IMR-90 (cell line): ENCODE measurements at regions not wholly inside any gene's neighbourhood (a gene's known extent, or its start where the extent isn't known, plus 50 kb on each side); places are given as distances from the start of the nearest gene placed in this dataset.

Source experiments
- ATAC-seq: fragments of 200-7000 bp; cut with Tn5 transposase; 2 replicates; pipeline ENCODE4 v1.9.1; 2020; ENCODE audit warnings: low read depth, mild to moderate bottlenecking, moderate library complexity
- BruUV-seq: library from RNA; stranded (reverse); fragments of 400-500 nt; replicated peaks from 2 replicates; lab custom pipeline; 2021; lab: Mats Ljungman, UMichigan
- CTCF ChIA-PET: fragments of 300-600 bp; formaldehyde crosslinking; extraction: SDS; loops from one replicate; lab custom pipeline; 2021; ENCODE audit warnings: antibody characterized with exemption; lab: Yijun Ruan, JAX
- POLR2A ChIA-PET: fragments of 300-600 bp; sonication (Branson Sonifier 250); formaldehyde crosslinking; loops from one replicate; lab custom pipeline; 2022; ENCODE audit warnings: antibody characterized with exemption; ENCODE audit not compliant: unreplicated experiment; lab: Charles Lee
- DNase-seq: peaks from one replicate; pipeline ENCODE4 v3.0.0; 2013
- H2AFZ ChIP-seq: replicated peaks from 2 replicates; pipeline ENCODE3; 2013; ENCODE audit warnings: low read length, mild to moderate bottlenecking; ENCODE audit not compliant: poor library complexity
- H2AK5ac ChIP-seq: 2 replicates; pipeline ENCODE4 v1.6.1; 2013; ENCODE audit warnings: low read depth, low read length, inconsistent platforms
- H2AK9ac ChIP-seq: replicated peaks from 2 replicates; pipeline ENCODE3; 2013; ENCODE audit warnings: mild to moderate bottlenecking, low read depth, low read length, moderate library complexity; ENCODE audit not compliant: poor library complexity
- H2BK120ac ChIP-seq: 2 replicates; pipeline ENCODE4 v1.6.1; 2013; ENCODE audit warnings: low read depth, low read length, inconsistent platforms
- H2BK15ac ChIP-seq: 3 replicates; pipeline ENCODE4 v1.6.1; 2013; ENCODE audit warnings: low read depth, low read length, inconsistent platforms
- H2BK20ac ChIP-seq: 2 replicates; pipeline ENCODE4 v1.6.1; 2013; ENCODE audit warnings: low read depth, mild to moderate bottlenecking, inconsistent platforms, low read length, moderate library complexity
- H2BK5ac ChIP-seq: 2 replicates; pipeline ENCODE4 v1.6.1; 2013; ENCODE audit warnings: mild to moderate bottlenecking, low read depth, low read length, inconsistent platforms; ENCODE audit not compliant: poor library complexity, severe bottlenecking
- H3K14ac ChIP-seq: replicated peaks from 2 replicates; pipeline ENCODE4 v1.6.1; 2013; ENCODE audit warnings: low read depth, low read length, inconsistent platforms
- H3K18ac ChIP-seq: 2 replicates; pipeline ENCODE4 v1.6.1; 2013; ENCODE audit warnings: low read depth, low read length, control low read depth
- H3K23ac ChIP-seq: 2 replicates; pipeline ENCODE4 v1.6.1; 2013; ENCODE audit warnings: low read depth, low read length, inconsistent platforms
- H3K27ac ChIP-seq: 2 replicates; pipeline ENCODE4 v1.5.1; 2013; ENCODE audit warnings: mild to moderate bottlenecking, control low read depth, low read length; ENCODE audit not compliant: insufficient read depth
- H3K27me3 ChIP-seq: 2 replicates; pipeline ENCODE4 v1.6.1; 2013; ENCODE audit warnings: low read length; ENCODE audit not compliant: control insufficient read depth, insufficient read depth
- H3K36me3 ChIP-seq: 2 replicates; pipeline ENCODE4 v1.6.1; 2013; ENCODE audit warnings: low read length, mixed read lengths; ENCODE audit not compliant: control insufficient read depth, insufficient read depth
- H3K4ac ChIP-seq: 2 replicates; pipeline ENCODE4 v1.6.1; 2013; ENCODE audit warnings: low read depth, low read length, inconsistent platforms
- H3K4me1 ChIP-seq: 2 replicates; pipeline ENCODE4 v1.6.1; 2013; ENCODE audit warnings: low read length, mixed read lengths; ENCODE audit not compliant: control insufficient read depth, insufficient read depth
- H3K4me2 ChIP-seq: 2 replicates; pipeline ENCODE4 v1.6.1; 2013; ENCODE audit warnings: low read depth, mild to moderate bottlenecking, control low read depth, low read length, moderate library complexity
- H3K4me3 ChIP-seq: 2 replicates; pipeline ENCODE4 v1.5.1; 2013; ENCODE audit warnings: low read depth, mild to moderate bottlenecking, control low read depth, low read length, moderate library complexity; ENCODE audit not compliant: insufficient read depth
- H3K56ac ChIP-seq: 2 replicates; pipeline ENCODE4 v1.6.1; 2013; ENCODE audit warnings: low read length, inconsistent platforms; ENCODE audit not compliant: insufficient read depth; ENCODE audit errors: extremely low read depth
- H3K79me1 ChIP-seq, 2 experiments: 2 replicates each; pipeline ENCODE4 v1.6.1; 2013; ENCODE audit warnings: low read length in 2 of 2, inconsistent platforms in 1 of 2, low read depth in 1 of 2
- H3K9ac ChIP-seq: 2 replicates; pipeline ENCODE4 v1.6.1; 2013; ENCODE audit warnings: low read depth, low read length, control low read depth
- H3K9me1 ChIP-seq: 2 replicates; pipeline ENCODE4 v1.6.1; 2013; ENCODE audit warnings: low read length, inconsistent platforms; ENCODE audit not compliant: insufficient read depth
- H3K9me3 ChIP-seq: 2 replicates; pipeline ENCODE4 v1.6.1; 2013; ENCODE audit warnings: low read length; ENCODE audit not compliant: control insufficient read depth, insufficient read depth
- H4K20me1 ChIP-seq: 2 replicates; pipeline ENCODE4 v1.6.1; 2013; ENCODE audit warnings: low read length, inconsistent platforms; ENCODE audit not compliant: insufficient read depth
- H4K5ac ChIP-seq: 2 replicates; pipeline ENCODE4 v1.6.1; 2013; ENCODE audit warnings: mild to moderate bottlenecking, low read depth, low read length, control low read depth
- H4K8ac ChIP-seq, 2 experiments: 2 replicates each; pipeline ENCODE4 v1.6.1; 2013; ENCODE audit warnings: low read depth in 2 of 2, low read length in 2 of 2, control low read depth in 1 of 2, inconsistent platforms in 1 of 2
- H4K91ac ChIP-seq: 2 replicates; pipeline ENCODE4 v1.6.1; 2013; ENCODE audit warnings: low read depth, low read length, inconsistent platforms; ENCODE audit not compliant: insufficient read depth
- NFE2L2 ChIP-seq: fragments of 150-350 bp; IDR thresholded peaks from 2 replicates; pipeline ENCODE4 v1.6.1; 2016; ENCODE audit warnings: low read depth, mild to moderate bottlenecking, low read length
- WGBS, 2 experiments: methylation state at CpG; one replicate each; pipeline versions ENCODE4 v1.1.5 to v1.1.7; 2013; ENCODE audit warnings: missing lambda C conversion rate in 2 of 2; ENCODE audit not compliant: insufficient read length in 1 of 2; ENCODE audit errors: extremely low coverage in 2 of 2; 5-methylcytosine and 5-hydroxymethylcytosine counted together
- dilution Hi-C: fragments of 300-500 bp; cut with HindIII; formaldehyde crosslinking; loops from one replicate; pipeline ENCODE4 v1.14.3; 2018; ENCODE audit warnings: low sequenced_read_pairs; ENCODE audit not compliant: unreplicated experiment
- in situ Hi-C: fragments of 300-500 bp; cut with MboI; formaldehyde crosslinking; loops from 3 replicates; pipeline ENCODE4 v1.14.3; 2019; ENCODE audit warnings: low sequenced_read_pairs, inconsistent platforms, mixed read lengths
- intact Hi-C: fragments of 100-400 bp; cut with micrococcal nuclease; formaldehyde crosslinking; loops from 2 replicates; pipeline ENCODE4 v1.10.0; 2022
- TF ChIP-seq, protein P1 (sequence below): fragments of 150-350 bp; IDR thresholded peaks from 2 replicates; pipeline ENCODE4 v1.6.1; 2017; ENCODE audit warnings: mild to moderate bottlenecking, antibody characterized with exemption, low read length, low read depth

DNA sequence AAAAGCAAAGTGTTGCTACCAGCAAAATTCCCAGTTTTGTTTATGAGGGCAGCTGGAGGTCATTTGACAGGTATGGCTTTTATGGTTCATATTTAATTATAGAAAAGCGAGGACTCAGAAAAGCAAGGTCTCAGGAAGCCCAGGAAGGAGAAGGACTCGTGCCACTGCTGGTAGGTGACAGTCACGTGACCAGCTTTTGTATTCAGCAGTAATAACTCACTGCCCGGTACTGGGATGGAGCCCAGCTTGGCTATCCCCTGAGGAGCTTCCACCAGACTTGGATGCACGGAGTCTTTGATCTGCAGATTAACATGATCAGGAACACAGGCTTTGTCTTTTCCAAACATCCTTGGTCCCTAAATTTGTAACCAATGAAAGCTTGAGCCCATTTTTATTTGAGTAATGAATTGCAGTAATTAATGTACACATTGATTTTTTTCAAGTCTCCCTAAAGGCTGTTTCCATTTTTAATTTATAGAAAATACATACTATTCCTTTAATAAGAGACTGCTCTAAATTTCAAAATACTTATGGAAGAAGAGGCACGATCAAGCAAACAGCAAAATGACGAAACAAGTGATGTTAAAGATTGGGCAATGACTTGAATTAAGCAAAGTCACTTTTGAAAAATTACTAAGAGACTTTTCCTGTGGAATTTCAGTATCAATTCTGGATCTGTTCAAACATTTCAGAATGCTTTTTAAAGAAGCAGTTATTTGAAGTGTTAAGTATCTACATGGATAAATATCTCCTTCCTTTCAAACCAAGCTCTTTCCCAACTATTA, 251.7 kb upstream of the HNRNPA3 start:
- Histone ChIP-seq H4K91ac (no peak overlapping the region), H3K4me1 (no peaks in the 10 kb centered on the region), H3K27ac (no peak overlapping the region), H3K14ac (no peak overlapping the region), H4K20me1 (no peaks in the 10 kb centered on the region), H2BK20ac (no peak overlapping the region), H2AK9ac (no peak overlapping the region), H4K5ac (no peak overlapping the region), H3K27me3 (no peaks in the 10 kb centered on the region), H3K23ac (no peak overlapping the region), H3K4me2 (no peak overlapping the region), H3K4me3 (no peak overlapping the region), H3K4ac (no peak overlapping the region), H4K8ac (no peak overlapping the region), H3K18ac (no peak overlapping the region), H3K9me3 (no peaks in the 10 kb centered on the region), H3K9ac (no peak overlapping the region), H2BK5ac (no peak overlapping the region), H2BK120ac (no peak overlapping the region), H2AK5ac (no peak overlapping the region), H2BK15ac (no peak overlapping the region), H2AFZ (no peak overlapping the region), H3K56ac (no peak overlapping the region), H3K36me3 (no peaks in the 10 kb centered on the region), H3K79me1 (no peaks in the 10 kb centered on the region), H3K9me1 (no peaks in the 10 kb centered on the region; the same call in 1 of the 2 replicates)
- whole genome bisulfite sequencing, 2 experiments = 20% methylated on average over 2 of the region's 7 CpGs; no CpG with 5 or more reads in 1 of the 2 experiments
- intact Hi-C loops = no loop called here
- no peak for ATAC-seq
- ChIA-PET POLR2A (no interaction called here), CTCF (no interaction called here)
- in situ Hi-C loops = no loop called here
- DNase-seq = no peak
- no TSS peak for BruUV-seq
- TF ChIP-seq, protein P1, sequence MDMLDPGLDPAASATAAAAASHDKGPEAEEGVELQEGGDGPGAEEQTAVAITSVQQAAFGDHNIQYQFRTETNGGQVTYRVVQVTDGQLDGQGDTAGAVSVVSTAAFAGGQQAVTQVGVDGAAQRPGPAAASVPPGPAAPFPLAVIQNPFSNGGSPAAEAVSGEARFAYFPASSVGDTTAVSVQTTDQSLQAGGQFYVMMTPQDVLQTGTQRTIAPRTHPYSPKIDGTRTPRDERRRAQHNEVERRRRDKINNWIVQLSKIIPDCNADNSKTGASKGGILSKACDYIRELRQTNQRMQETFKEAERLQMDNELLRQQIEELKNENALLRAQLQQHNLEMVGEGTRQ = 0 out of 2 replicates have a peak, but pooled peaks have one; percentile 9
- TF ChIP-seq NFE2L2 = no peak
- dilution Hi-C loops = no loop called here
